Suprapubic skin (tissue), 4 donors: ENCODE measurements at regions not wholly inside any gene's neighbourhood (a gene's known extent, or its start where the extent isn't known, plus 50 kb on each side); places are given as distances from the start of the nearest gene placed in this dataset.
"Not testable (repeated sequence)": the region's sequence is repeated elsewhere in the genome, so short reads cannot be mapped to it uniquely, and the experiment has no call there.

Experiments used
- DNase-seq, 2 donors: peaks; one replicate each; pipeline ENCODE4 v3.0.0-alpha.2; 2019; ENCODE audit warnings: low spot score in 2 of 2
- H3K27ac ChIP-seq: fragments of 200-600 bp; sonication (generic); one replicate; pipeline ENCODE4 v1.5.1; 2019
- H3K27me3 ChIP-seq: fragments of 200-600 bp; sonication (generic); one replicate; pipeline ENCODE4 v1.5.1; 2019
- H3K36me3 ChIP-seq: fragments of 200-600 bp; sonication (generic); one replicate; pipeline ENCODE4 v1.5.1; 2019
- H3K4me1 ChIP-seq: fragments of 200-600 bp; sonication (generic); one replicate; pipeline ENCODE4 v1.5.1; 2019
- H3K4me3 ChIP-seq: fragments of 200-600 bp; sonication (generic); one replicate; pipeline ENCODE4 v1.5.1; 2019; ENCODE audit warnings: mild to moderate bottlenecking
- H3K9me3 ChIP-seq: fragments of 200-600 bp; sonication (generic); one replicate; pipeline ENCODE4 v1.5.1; 2019
- WGBS: methylation state at CpG from one replicate; pipeline ENCODE4 v1.1.5; 2018; 5-methylcytosine and 5-hydroxymethylcytosine counted together

GRCh38 chr2:91520523-91520922, 2829.1 kb downstream of the RPIA start:
- H3K27me3 ChIP-seq, H3K9me3 ChIP-seq, H3K27ac ChIP-seq, H3K36me3 ChIP-seq, H3K4me1 ChIP-seq, H3K4me3 ChIP-seq: not testable (repeated sequence)
- 55% methylated on average over 2 of the region's 3 CpGs for WGBS
- peak; percentile 37 to 59 for DNase-seq

GRCh38 chr2:91520972-91521535, 2829.6 kb downstream of the RPIA start:
- H3K4me1 ChIP-seq, H3K9me3 ChIP-seq, H3K27me3 ChIP-seq, H3K27ac ChIP-seq, H3K4me3 ChIP-seq, H3K36me3 ChIP-seq: not testable (repeated sequence)
- peak; percentile 20 to 30 for DNase-seq
- WGBS: no CpG with 5 or more reads among the region's 7 CpGs

- H3K27me3 ChIP-seq, H3K4me1 ChIP-seq, H3K27ac ChIP-seq, H3K4me3 ChIP-seq, H3K36me3 ChIP-seq, H3K9me3 ChIP-seq: not testable (repeated sequence)
- no CpG with 5 or more reads among the region's 4 CpGs for WGBS
- DNase-seq: peak in 1 of 2 donors; percentile 32
These were observed 2830.5 kb downstream of the RPIA start for GRCh38 chr2:91521944-91522343.

GRCh38 chr2:91522877-91523276, 2831.4 kb downstream of the RPIA start:
- H3K27ac ChIP-seq, H3K4me3 ChIP-seq, H3K27me3 ChIP-seq, H3K36me3 ChIP-seq, H3K4me1 ChIP-seq, H3K9me3 ChIP-seq: not testable (repeated sequence)
- no CpG with 5 or more reads among the region's 5 CpGs for WGBS
- DNase-seq: peak in 1 of 2 donors; percentile 39

- peak; percentile 40 to 44 for DNase-seq
- not testable (repeated sequence) for H3K36me3 ChIP-seq, H3K27ac ChIP-seq, H3K4me1 ChIP-seq, H3K4me3 ChIP-seq, H3K27me3 ChIP-seq, H3K9me3 ChIP-seq
- no CpG with 5 or more reads among the region's 3 CpGs for WGBS
These were observed 2832.3 kb downstream of the RPIA start for GRCh38 chr2:91523751-91524150.

- 86% methylated on average over 1 of the region's 2 CpGs for WGBS
- not testable (repeated sequence) for H3K4me1 ChIP-seq, H3K27me3 ChIP-seq, H3K36me3 ChIP-seq, H3K27ac ChIP-seq, H3K4me3 ChIP-seq, H3K9me3 ChIP-seq
- DNase-seq: peak; percentile 35 to 69
These were observed 2834.1 kb downstream of the RPIA start for GRCh38 chr2:91525587-91525986.

GRCh38 chr2:91526083-91526482, 2834.6 kb downstream of the RPIA start:
- not testable (repeated sequence) for H3K36me3 ChIP-seq, H3K27ac ChIP-seq, H3K27me3 ChIP-seq, H3K4me1 ChIP-seq, H3K4me3 ChIP-seq, H3K9me3 ChIP-seq
- peak; percentile 17 to 35 for DNase-seq
- WGBS: no CpG with 5 or more reads among the region's 5 CpGs

- H3K9me3 ChIP-seq, H3K27ac ChIP-seq, H3K4me1 ChIP-seq, H3K4me3 ChIP-seq, H3K36me3 ChIP-seq, H3K27me3 ChIP-seq: not testable (repeated sequence)
- peak; percentile 64 to 80 for DNase-seq
- 80% methylated on average over 1 of the region's 2 CpGs for WGBS
These were observed 2835.6 kb downstream of the RPIA start for GRCh38 chr2:91527056-91527455.

GRCh38 chr2:91527491-91528031, 2836.1 kb downstream of the RPIA start:
- not testable (repeated sequence) for H3K4me1 ChIP-seq, H3K36me3 ChIP-seq, H3K9me3 ChIP-seq, H3K27me3 ChIP-seq, H3K27ac ChIP-seq, H3K4me3 ChIP-seq
- WGBS: 83% methylated on average over 3 of the region's 7 CpGs
- peak; percentile 66 to 84 for DNase-seq

- H3K27ac ChIP-seq, H3K27me3 ChIP-seq, H3K4me3 ChIP-seq, H3K9me3 ChIP-seq, H3K4me1 ChIP-seq, H3K36me3 ChIP-seq: not testable (repeated sequence)
- WGBS: no CpG with 5 or more reads among the region's 2 CpGs
- DNase-seq: peak; percentile 57 to 74
These were observed 2836.9 kb downstream of the RPIA start for GRCh38 chr2:91528361-91528760.

- H3K4me1 ChIP-seq, H3K36me3 ChIP-seq, H3K27me3 ChIP-seq, H3K9me3 ChIP-seq, H3K27ac ChIP-seq, H3K4me3 ChIP-seq: not testable (repeated sequence)
- peak; percentile 12 to 20 for DNase-seq
- WGBS: 57% methylated on average over 2 of the region's 7 CpGs
These were observed 2844.6 kb downstream of the RPIA start for GRCh38 chr2:91536109-91536508.

GRCh38 chr2:91536549-91537263, 2845.2 kb downstream of the RPIA start:
- H3K4me1 ChIP-seq, H3K36me3 ChIP-seq, H3K27me3 ChIP-seq, H3K4me3 ChIP-seq, H3K9me3 ChIP-seq, H3K27ac ChIP-seq: not testable (repeated sequence)
- 75% methylated on average over 7 of the region's 17 CpGs for WGBS
- DNase-seq: peak; percentile 33 to 38

- not testable (repeated sequence) for H3K36me3 ChIP-seq, H3K27me3 ChIP-seq, H3K4me1 ChIP-seq, H3K9me3 ChIP-seq, H3K4me3 ChIP-seq, H3K27ac ChIP-seq
- peak in 1 of 2 donors; percentile 62 for DNase-seq
- WGBS: 83% methylated on average over 6 of the region's 6 CpGs
These were observed 2857.8 kb downstream of the RPIA start for GRCh38 chr2:91549316-91549715.

- H3K27me3 ChIP-seq, H3K4me3 ChIP-seq, H3K4me1 ChIP-seq, H3K36me3 ChIP-seq, H3K27ac ChIP-seq, DNase-seq, H3K9me3 ChIP-seq: not testable (repeated sequence)
These were observed 2866.8 kb downstream of the RPIA start for GRCh38 chr2:91558234-91558633.

- 70% methylated on average over 1 of the region's 1 CpG for WGBS
- H3K9me3 ChIP-seq, H3K36me3 ChIP-seq, H3K27me3 ChIP-seq, H3K4me1 ChIP-seq, DNase-seq, H3K4me3 ChIP-seq, H3K27ac ChIP-seq: not testable (repeated sequence)
These were observed 2867.8 kb downstream of the RPIA start for GRCh38 chr2:91559269-91559668.
